GM13977 (cell line): ENCODE measurements at regions not wholly inside any gene's neighbourhood (a gene's known extent, or its start where the extent isn't known, plus 50 kb on each side); places are given as distances from the start of the nearest gene placed in this dataset.

Experiments
- DNase-seq: peaks from one replicate; pipeline ENCODE4 v3.0.0; 2012; ENCODE audit warnings: low spot score
- in situ Hi-C: fragments of 300-500 bp; cut with MboI; formaldehyde crosslinking; loops from one replicate; pipeline ENCODE4 v1.12.0; 2022; ENCODE audit warnings: low sequenced_read_pairs, low pct_unique_long_range_greater_than_20kb, mixed read lengths, inconsistent platforms; ENCODE audit not compliant: unreplicated experiment
- TF ChIP-seq, protein P1 (sequence below): IDR thresholded peaks from 2 replicates; pipeline ENCODE4 v1.5.1; 2012; ENCODE audit warnings: mild to moderate bottlenecking, control low read depth; ENCODE audit not compliant: insufficient read depth; ENCODE audit errors: extremely low read depth, missing control alignments

DNA sequence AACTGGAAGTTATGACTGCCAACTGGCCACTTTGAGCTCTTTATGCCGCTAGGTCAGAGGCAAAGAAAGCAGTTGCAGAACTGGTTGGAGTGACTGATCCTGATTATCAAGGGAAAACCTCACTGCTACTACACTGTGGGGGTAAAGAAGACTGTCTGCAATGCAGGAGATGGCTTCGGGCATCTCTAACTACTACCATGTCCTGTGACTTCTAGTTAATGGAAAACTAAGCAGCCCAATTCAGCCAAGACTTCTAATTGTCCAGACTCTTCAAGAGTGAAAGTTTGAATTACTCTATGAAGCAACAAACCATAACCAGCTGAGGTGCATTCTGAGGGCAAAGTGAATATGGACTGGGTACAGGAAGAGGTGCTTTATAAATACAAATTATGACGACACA, 773.6 kb upstream of the SLC35B3 start:
- TF ChIP-seq, protein P1, sequence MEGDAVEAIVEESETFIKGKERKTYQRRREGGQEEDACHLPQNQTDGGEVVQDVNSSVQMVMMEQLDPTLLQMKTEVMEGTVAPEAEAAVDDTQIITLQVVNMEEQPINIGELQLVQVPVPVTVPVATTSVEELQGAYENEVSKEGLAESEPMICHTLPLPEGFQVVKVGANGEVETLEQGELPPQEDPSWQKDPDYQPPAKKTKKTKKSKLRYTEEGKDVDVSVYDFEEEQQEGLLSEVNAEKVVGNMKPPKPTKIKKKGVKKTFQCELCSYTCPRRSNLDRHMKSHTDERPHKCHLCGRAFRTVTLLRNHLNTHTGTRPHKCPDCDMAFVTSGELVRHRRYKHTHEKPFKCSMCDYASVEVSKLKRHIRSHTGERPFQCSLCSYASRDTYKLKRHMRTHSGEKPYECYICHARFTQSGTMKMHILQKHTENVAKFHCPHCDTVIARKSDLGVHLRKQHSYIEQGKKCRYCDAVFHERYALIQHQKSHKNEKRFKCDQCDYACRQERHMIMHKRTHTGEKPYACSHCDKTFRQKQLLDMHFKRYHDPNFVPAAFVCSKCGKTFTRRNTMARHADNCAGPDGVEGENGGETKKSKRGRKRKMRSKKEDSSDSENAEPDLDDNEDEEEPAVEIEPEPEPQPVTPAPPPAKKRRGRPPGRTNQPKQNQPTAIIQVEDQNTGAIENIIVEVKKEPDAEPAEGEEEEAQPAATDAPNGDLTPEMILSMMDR: no peak
- in situ Hi-C loops: no loop called here
- DNase-seq: no peak

DNA sequence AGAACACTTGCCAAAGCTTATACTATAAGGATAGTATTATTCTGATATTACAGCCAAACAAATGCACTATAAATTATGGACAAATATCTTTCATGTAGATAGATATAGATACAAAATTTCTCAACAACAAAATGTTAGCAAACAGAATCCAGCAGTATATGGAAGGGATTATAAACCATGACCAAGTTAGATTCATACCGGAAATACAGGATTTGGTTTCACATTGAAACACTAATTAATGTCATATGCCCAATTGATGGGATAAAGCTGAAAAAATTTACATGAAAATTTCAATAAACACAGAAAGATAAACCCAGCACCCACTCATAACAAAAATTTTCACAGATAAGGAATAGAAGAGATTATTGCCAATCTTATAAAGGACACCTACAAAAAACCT, 770.3 kb upstream of the SLC35B3 start:
- TF ChIP-seq, protein P1: no peak
- DNase-seq: no peak
- in situ Hi-C loops: no loop called here

DNA sequence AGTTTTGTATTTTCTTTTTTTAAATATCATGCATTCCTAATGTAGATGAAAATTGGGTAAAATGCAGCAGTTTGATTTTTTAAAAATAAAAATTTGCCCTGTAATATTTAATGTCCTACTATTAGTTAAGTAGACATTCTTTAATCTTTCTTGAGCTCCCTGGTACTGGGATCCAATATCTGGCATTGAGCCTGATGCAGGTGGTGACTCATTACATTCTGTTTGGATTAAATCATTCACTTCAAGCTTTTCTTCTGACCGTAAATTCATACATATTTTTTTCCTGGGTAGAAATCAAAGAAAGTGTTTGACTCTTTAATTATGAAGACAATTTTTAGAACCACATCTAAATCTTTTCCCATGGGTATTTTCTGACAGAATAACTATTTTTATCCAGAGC, 768.8 kb upstream of the SLC35B3 start:
- in situ Hi-C loops: no loop called here
- TF ChIP-seq, protein P1: no peak
- DNase-seq: no peak

DNA sequence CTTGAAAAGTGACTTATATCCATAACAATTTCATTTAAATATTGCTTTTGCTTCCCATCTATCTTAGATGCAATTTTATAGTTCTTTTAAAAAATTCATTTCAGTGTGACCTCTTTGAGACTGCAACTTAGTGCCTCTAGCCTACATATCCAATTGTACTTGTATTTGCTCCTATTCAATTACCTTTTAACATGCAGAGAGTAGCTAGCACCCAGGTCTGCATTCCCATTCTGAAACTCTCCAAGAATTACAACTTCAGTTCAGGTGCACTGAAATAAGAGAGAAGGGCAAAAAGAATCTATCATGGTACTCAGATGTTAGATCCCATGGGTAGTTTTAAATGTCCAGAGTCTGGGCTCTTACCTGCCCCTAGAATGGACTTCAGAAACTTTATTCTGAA, 765.4 kb upstream of the SLC35B3 start:
- TF ChIP-seq, protein P1: no peak
- DNase-seq: no peak
- in situ Hi-C loops: no loop called here

DNA sequence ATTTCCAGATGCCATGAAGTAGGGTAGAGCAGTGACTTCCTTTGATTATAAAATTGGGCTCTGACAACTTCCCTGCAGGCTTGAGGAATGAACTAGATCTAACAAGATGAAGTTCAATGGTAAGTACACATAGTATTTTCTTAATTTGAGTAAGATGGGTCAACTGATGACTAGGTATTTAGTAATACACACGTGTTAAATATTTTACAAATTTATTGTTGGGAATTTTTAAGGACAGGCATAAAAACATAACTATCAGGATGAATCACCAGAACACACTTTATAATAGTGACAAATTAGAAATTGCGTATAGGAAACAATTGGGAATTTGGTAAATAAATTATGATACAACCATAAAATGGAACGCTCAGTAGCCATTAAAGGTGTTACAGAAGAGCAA, 762.4 kb upstream of the SLC35B3 start:
- in situ Hi-C loops: no loop called here
- TF ChIP-seq, protein P1: no peak
- no peak for DNase-seq

DNA sequence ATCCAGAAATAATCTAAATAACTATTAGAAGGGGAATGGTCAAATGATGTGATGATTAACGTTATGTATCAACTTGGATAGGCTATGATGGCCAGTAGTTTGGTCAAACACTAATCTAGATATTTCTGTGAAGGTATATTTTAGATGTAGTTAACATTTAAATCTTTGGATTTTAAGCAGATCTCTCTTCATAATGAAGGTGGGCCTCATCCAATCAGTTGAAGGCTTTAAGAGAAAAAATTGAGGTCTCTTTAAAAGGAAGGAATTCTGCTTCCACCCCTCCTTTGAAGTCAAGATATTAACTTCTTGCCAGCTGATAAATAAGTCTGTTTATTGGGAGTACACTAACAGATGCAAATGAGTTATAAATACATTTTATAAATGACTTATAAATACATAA, 760.0 kb upstream of the SLC35B3 start:
- DNase-seq: no peak
- TF ChIP-seq, protein P1: no peak
- in situ Hi-C loops: no loop called here

DNA sequence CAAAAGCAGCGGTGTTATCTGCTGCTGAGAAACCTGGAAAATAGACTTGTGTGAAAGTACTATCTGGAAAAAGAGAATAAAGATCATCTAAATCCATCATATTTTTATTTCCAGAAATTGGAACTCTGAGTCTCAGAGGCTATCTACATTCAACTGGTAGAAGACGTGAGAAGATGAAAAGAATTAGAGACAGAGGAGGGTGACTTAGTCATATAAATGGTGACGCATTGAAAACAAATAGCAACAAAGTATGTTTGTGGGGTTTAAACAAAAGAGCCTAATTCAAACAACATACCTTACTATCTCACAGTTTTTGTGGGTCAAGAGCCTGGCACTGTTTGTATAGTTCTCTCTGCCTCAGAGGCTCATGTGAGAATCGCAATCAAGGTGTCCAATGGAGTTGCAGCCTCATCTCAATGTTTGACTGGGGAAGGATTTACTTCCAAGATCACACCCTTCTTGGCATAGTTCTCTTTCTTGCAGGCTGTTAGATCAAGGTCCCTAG, 757.1 kb upstream of the SLC35B3 start:
- in situ Hi-C loops: no loop called here
- no peak for DNase-seq

More for the DNA sequence above, 757.1 kb upstream of the SLC35B3 start:
- TF ChIP-seq, protein P1: no peak
